CD4-positive, alpha-beta memory T cell (primary cell): ENCODE measurements at regions not wholly inside any gene's neighbourhood (a gene's known extent, or its start where the extent isn't known, plus 50 kb on each side); places are given as distances from the start of the nearest gene placed in this dataset.

Source experiments
- CTCF ChIA-PET: fragments of 350-600 bp; sonication (Branson Sonifier 250); formaldehyde crosslinking; loops from one replicate; lab custom pipeline; 2021; ENCODE audit warnings: inconsistent platforms; ENCODE audit not compliant: partially characterized antibody; lab: Charles Lee
- POLR2A ChIA-PET: fragments of 350-600 bp; sonication (Branson Sonifier 250); formaldehyde crosslinking; loops from one replicate; lab custom pipeline; 2021; ENCODE audit not compliant: partially characterized antibody; lab: Charles Lee
- DNase-seq, 5 donors: peaks; one replicate each; pipeline versions ENCODE4 v3.0.0 to v3.0.0-alpha.2; 2020 to 2022; ENCODE audit warnings: mixed read lengths in 1 of 5
- H3K27ac ChIP-seq: one replicate; pipeline ENCODE4 v1.7.0; 2013; ENCODE audit warnings: low read depth, low read length
- H3K27me3 ChIP-seq: 2 replicates; pipeline ENCODE4 v1.7.0; 2013; ENCODE audit warnings: mild to moderate bottlenecking, low read length, moderate library complexity; ENCODE audit not compliant: insufficient read depth
- H3K36me3 ChIP-seq: 2 replicates; pipeline ENCODE4 v1.7.0; 2013; ENCODE audit warnings: mild to moderate bottlenecking, low read length, moderate library complexity; ENCODE audit not compliant: insufficient read depth
- H3K4me1 ChIP-seq: 2 replicates; pipeline ENCODE4 v1.7.0; 2013; ENCODE audit warnings: mild to moderate bottlenecking, low read length, moderate library complexity; ENCODE audit not compliant: insufficient read depth
- H3K4me3 ChIP-seq, 2 donors: one replicate each; pipeline ENCODE4 v1.7.0; 2013; ENCODE audit warnings: low read length in 2 of 2, mild to moderate bottlenecking in 1 of 2
- H3K9me3 ChIP-seq, 2 donors: one replicate each; pipeline ENCODE4 v1.7.0; 2013; ENCODE audit warnings: low read length in 2 of 2, control low read depth in 1 of 2; ENCODE audit not compliant: control insufficient read depth in 1 of 2
- H3K27ac Mint-ChIP-seq, 7 donors: one replicate each; pipeline ENCODE4 v1.8.0; 2020 to 2021; ENCODE audit warnings: mixed read lengths in 7 of 7, mild to moderate bottlenecking in 6 of 7, inconsistent platforms in 3 of 7, moderate library complexity in 3 of 7
- H3K27me3 Mint-ChIP-seq, 2 donors: one replicate each; pipeline ENCODE4 v1.8.0; 2020 to 2021; ENCODE audit warnings: mixed read lengths in 2 of 2
- H3K36me3 Mint-ChIP-seq, 2 donors: one replicate each; pipeline ENCODE4 v1.8.0; 2020 to 2021; ENCODE audit warnings: mixed read lengths in 2 of 2, inconsistent platforms in 1 of 2, mild to moderate bottlenecking in 1 of 2
- H3K4me1 Mint-ChIP-seq, 4 donors: one replicate each; pipeline ENCODE4 v1.8.0; 2020 to 2021; ENCODE audit warnings: mixed read lengths in 4 of 4, mild to moderate bottlenecking in 1 of 4
- H3K4me3 Mint-ChIP-seq, 8 donors: one replicate each; pipeline ENCODE4 v1.8.0; 2020 to 2021; ENCODE audit warnings: mixed read lengths in 8 of 8, mild to moderate bottlenecking in 7 of 8, moderate library complexity in 6 of 8, inconsistent platforms in 3 of 8
- H3K9me3 Mint-ChIP-seq, 8 donors: one replicate each; pipeline ENCODE4 v1.8.0; 2020 to 2021; ENCODE audit warnings: mixed read lengths in 8 of 8, mild to moderate bottlenecking in 5 of 8, inconsistent platforms in 3 of 8, moderate library complexity in 1 of 8
- intact Hi-C: fragments of 100-400 bp; cut with micrococcal nuclease; formaldehyde crosslinking; loops from one replicate; pipeline ENCODE4 v1.15.1; 2023

DNA sequence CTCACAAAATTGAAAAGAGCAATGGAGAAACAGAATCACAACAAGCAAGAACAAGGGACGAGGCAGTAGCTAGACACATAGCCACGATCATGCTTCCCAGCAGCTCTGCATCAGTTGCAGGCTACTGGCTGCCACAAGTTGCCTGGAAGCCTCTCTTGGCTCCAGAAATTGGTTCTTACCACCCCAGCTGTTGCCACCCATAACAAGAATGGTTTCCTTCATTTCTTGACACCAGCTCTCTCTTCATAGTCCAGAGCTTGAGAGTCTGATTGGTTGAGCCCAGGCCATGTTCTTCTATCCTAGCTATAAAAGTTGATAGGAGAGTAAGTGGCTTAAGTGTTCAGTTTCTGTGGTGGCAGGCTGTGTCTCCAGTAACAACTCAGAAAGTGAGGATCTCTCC is 210.7 kb upstream of the ANKRD55 start:
- Mint-ChIP-seq H3K9me3 (peaks cover 0 to 2% (median 0%) of the 10 kb centered on the region in 8 donors), H3K4me1 (peaks cover 0 to 4% (median 0%) of the 10 kb centered on the region in 4 donors), H3K27ac (no peak overlapping the region), H3K36me3 (no peaks in the 10 kb centered on the region), H3K27me3 (no peaks in the 10 kb centered on the region), H3K4me3 (no peak overlapping the region)
- intact Hi-C loops: no loop called here
- DNase-seq: no peak
- no peak overlapping the region for H3K27ac ChIP-seq
- no peaks in the 10 kb centered on the region for H3K4me1 ChIP-seq
- no peak overlapping the region for H3K4me3 ChIP-seq
- ChIA-PET CTCF (no interaction called here), POLR2A (no interaction called here)
- H3K9me3 ChIP-seq: no peaks in the 10 kb centered on the region
- no peaks in the 10 kb centered on the region for H3K27me3 ChIP-seq
- no peaks in the 10 kb centered on the region for H3K36me3 ChIP-seq

GRCh38 chr5:56440871-56441740 is 208.0 kb upstream of the ANKRD55 start:
- no peak overlapping the region for H3K27ac Mint-ChIP-seq
- no peaks in the 10 kb centered on the region for H3K27me3 Mint-ChIP-seq
- H3K4me3 Mint-ChIP-seq: no peak overlapping the region
- Histone ChIP-seq H3K36me3 (no peaks in the 10 kb centered on the region), H3K4me1 (no peaks in the 10 kb centered on the region), H3K9me3 (no peaks in the 10 kb centered on the region), H3K27me3 (no peaks in the 10 kb centered on the region), H3K4me3 (no peak overlapping the region), H3K27ac (no peak overlapping the region)
- POLR2A ChIA-PET: no interaction called here
- CTCF ChIA-PET: interaction anchor here (1.0 to 1.1 kb wide), 2 partner anchors 13 to 386 kb away, joined by 3 read pairs; no protein-coding TSS in a partner anchor
- DNase-seq: no peak
- peaks cover 0 to 2% (median 0%) of the 10 kb centered on the region in 8 donors for H3K9me3 Mint-ChIP-seq
- no peaks in the 10 kb centered on the region for H3K36me3 Mint-ChIP-seq
- intact Hi-C loops: no loop called here
- H3K4me1 Mint-ChIP-seq: peaks cover 0 to 2% (median under 1%) of the 10 kb centered on the region in 4 donors

DNA sequence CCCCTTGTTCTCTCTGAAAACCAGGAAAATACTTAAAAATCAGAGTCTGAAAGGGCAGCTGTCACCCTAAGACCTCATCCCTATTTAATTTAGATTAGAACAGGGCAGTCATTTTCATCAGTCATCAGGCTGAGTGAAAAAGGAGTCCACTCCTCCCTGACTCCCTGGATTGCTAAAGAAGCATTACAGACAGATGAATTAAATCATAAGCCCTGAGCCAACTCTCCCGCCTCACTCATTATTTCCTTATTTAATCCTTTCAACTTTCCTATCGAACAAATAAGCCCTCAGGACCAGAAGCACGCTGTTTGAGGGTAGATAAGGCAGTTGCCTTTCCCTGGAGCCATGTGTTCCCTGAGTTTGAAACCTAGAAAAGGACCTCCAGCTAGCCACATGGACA is 201.9 kb upstream of the ANKRD55 start:
- H3K9me3 ChIP-seq: no peaks in the 10 kb centered on the region
- H3K27ac ChIP-seq: no peak overlapping the region
- Mint-ChIP-seq H3K27ac (no peak overlapping the region), H3K4me1 (peaks cover 0 to 2% (median under 1%) of the 10 kb centered on the region in 4 donors), H3K4me3 (no peak overlapping the region), H3K9me3 (peaks cover 0 to 3% (median 0%) of the 10 kb centered on the region in 8 donors), H3K36me3 (no peaks in the 10 kb centered on the region), H3K27me3 (peaks cover 0 to 1% of the 10 kb centered on the region in 2 donors)
- ChIA-PET POLR2A (no interaction called here), CTCF (interaction anchor here (1.0 kb wide), 1 partner anchor 12 kb away, joined by 3 read pairs; no protein-coding TSS in a partner anchor)
- no peak for DNase-seq
- no peaks in the 10 kb centered on the region for H3K4me1 ChIP-seq
- H3K27me3 ChIP-seq: no peaks in the 10 kb centered on the region
- H3K4me3 ChIP-seq: no peak overlapping the region
- intact Hi-C loops: no loop called here
- no peaks in the 10 kb centered on the region for H3K36me3 ChIP-seq

GRCh38 chr5:56433039-56433617 is 200.0 kb upstream of the ANKRD55 start:
- Mint-ChIP-seq H3K4me1 (peaks cover 0 to 2% (median under 1%) of the 10 kb centered on the region in 4 donors), H3K9me3 (peaks cover 0 to 3% (median 0%) of the 10 kb centered on the region in 8 donors), H3K27ac (no peak overlapping the region), H3K27me3 (peaks cover 0 to 1% of the 10 kb centered on the region in 2 donors), H3K4me3 (no peak overlapping the region), H3K36me3 (no peaks in the 10 kb centered on the region)
- Histone ChIP-seq H3K4me3 (no peak overlapping the region), H3K27ac (no peak overlapping the region), H3K27me3 (no peaks in the 10 kb centered on the region), H3K4me1 (no peaks in the 10 kb centered on the region), H3K36me3 (no peaks in the 10 kb centered on the region), H3K9me3 (no peaks in the 10 kb centered on the region)
- intact Hi-C loops: no loop called here
- ChIA-PET CTCF (no interaction called here), POLR2A (no interaction called here)
- no peak for DNase-seq

GRCh38 chr5:56432321-56432720 is 199.2 kb upstream of the ANKRD55 start:
- H3K9me3 ChIP-seq: no peaks in the 10 kb centered on the region
- ChIA-PET POLR2A (no interaction called here), CTCF (interaction anchor here (0.7 kb wide), 1 partner anchor 16 kb away, joined by 3 read pairs; no protein-coding TSS in a partner anchor)
- H3K27me3 ChIP-seq: no peaks in the 10 kb centered on the region
- H3K27ac ChIP-seq: no peak overlapping the region
- H3K9me3 Mint-ChIP-seq: peaks cover 0 to 4% (median 0%) of the 10 kb centered on the region in 8 donors
- intact Hi-C loops: no loop called here
- no peaks in the 10 kb centered on the region for H3K36me3 ChIP-seq
- DNase-seq: no peak
- no peak overlapping the region for H3K4me3 Mint-ChIP-seq
- no peaks in the 10 kb centered on the region for H3K4me1 ChIP-seq
- H3K4me3 ChIP-seq: no peak overlapping the region
- H3K4me1 Mint-ChIP-seq: peaks cover 0 to 2% (median under 1%) of the 10 kb centered on the region in 4 donors
- H3K27ac Mint-ChIP-seq: peak overlapping the region in 1 of 7 donors; percentile 28
- H3K27me3 Mint-ChIP-seq: peaks cover 0 to 1% of the 10 kb centered on the region in 2 donors
- H3K36me3 Mint-ChIP-seq: no peaks in the 10 kb centered on the region

DNA sequence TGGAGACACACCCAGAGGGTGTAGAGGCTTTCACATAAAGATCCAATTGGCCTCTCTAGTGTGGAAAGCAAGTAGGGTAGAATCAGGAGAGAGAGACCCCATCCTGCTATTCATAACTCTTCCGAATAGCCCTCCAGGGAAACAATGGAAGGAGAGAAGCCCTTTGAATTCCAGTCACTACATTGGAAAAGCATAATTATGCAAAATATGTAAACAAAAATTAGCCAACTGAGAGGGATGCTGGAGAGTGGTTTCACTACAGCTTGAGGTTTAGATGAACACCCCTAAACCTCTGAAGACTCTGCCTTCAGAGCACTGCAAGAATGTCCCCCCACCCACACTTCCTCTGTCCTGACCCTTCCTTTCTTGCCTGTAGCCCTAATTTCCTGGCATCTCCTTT is 197.3 kb upstream of the ANKRD55 start:
- no peaks in the 10 kb centered on the region for H3K36me3 ChIP-seq
- intact Hi-C loops: no loop called here
- H3K4me1 Mint-ChIP-seq: no peaks in the 10 kb centered on the region
- H3K27me3 Mint-ChIP-seq: peaks cover 0 to 1% of the 10 kb centered on the region in 2 donors
- POLR2A ChIA-PET: no interaction called here
- no peak overlapping the region for H3K27ac Mint-ChIP-seq
- no peaks in the 10 kb centered on the region for H3K4me1 ChIP-seq
- H3K36me3 Mint-ChIP-seq: no peaks in the 10 kb centered on the region
- no peaks in the 10 kb centered on the region for H3K27me3 ChIP-seq
- H3K9me3 Mint-ChIP-seq: peaks cover 0 to 6% (median 0%) of the 10 kb centered on the region in 8 donors
- no peaks in the 10 kb centered on the region for H3K9me3 ChIP-seq
- H3K4me3 ChIP-seq: no peak overlapping the region
- H3K27ac ChIP-seq: no peak overlapping the region
- CTCF ChIA-PET: interaction anchor here (1.0 kb wide), 1 partner anchor 20 kb away, joined by 3 read pairs; no protein-coding TSS in a partner anchor
- DNase-seq: no peak
- H3K4me3 Mint-ChIP-seq: no peak overlapping the region

DNA sequence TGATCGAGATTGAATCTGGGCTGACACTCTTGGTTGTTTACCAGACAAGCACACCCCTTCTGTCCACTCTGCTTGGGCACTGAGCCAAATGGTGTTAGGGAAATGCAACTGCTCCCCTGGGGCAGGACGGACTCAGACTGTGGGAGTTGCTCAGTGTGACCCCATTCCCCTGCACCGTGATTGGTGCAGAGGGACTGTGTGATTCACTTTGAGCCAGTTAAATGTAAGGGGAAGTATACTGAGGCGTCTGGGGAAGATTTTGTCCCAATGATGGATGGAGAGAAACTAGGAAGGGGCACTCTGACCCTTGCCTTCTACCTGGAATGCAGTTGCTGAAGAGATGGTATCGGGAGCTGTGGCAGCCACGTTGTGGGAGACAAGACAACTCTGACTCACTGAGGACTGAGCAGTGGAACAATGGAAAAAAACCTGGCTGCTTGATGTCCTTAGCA is 196.0 kb upstream of the ANKRD55 start:
- no peaks in the 10 kb centered on the region for H3K36me3 Mint-ChIP-seq
- ChIA-PET CTCF (interaction anchor here (1.0 kb wide), 1 partner anchor 21 kb away, joined by 3 read pairs; no protein-coding TSS in a partner anchor), POLR2A (interaction anchor here (0.6 kb wide), 1 partner anchor 11 kb away, joined by 3 read pairs; no protein-coding TSS in a partner anchor)
- Histone ChIP-seq H3K27ac (no peak overlapping the region), H3K4me3 (no peak overlapping the region), H3K27me3 (no peaks in the 10 kb centered on the region), H3K4me1 (no peaks in the 10 kb centered on the region), H3K9me3 (no peaks in the 10 kb centered on the region), H3K36me3 (no peaks in the 10 kb centered on the region)
- no peaks in the 10 kb centered on the region for H3K4me1 Mint-ChIP-seq
- intact Hi-C loops: no loop called here
- peaks cover 0 to 1% of the 10 kb centered on the region in 2 donors for H3K27me3 Mint-ChIP-seq
- peaks cover 0 to 7% (median 2%) of the 10 kb centered on the region in 8 donors for H3K9me3 Mint-ChIP-seq
- H3K27ac Mint-ChIP-seq: no peak overlapping the region
- DNase-seq: no peak
- no peak overlapping the region for H3K4me3 Mint-ChIP-seq
